ENCODE measurements at regions not wholly inside any gene's neighbourhood (a gene's known extent, or its start where the extent isn't known, plus 50 kb on each side); places are given as distances from the start of the nearest gene placed in this dataset.

GRCh38 chr10:107496594-107496993 is 332.1 kb upstream of the SORCS1 start:
- no peaks in the 10 kb centered on the region for H3K36me3 ChIP-seq (ENCODE audit: low read depth)
- ATAC-seq (ENCODE audit: low read depth) (no peak), DNase-seq (ENCODE audit: low spot score) (no peak)
- no peaks in the 10 kb centered on the region for H3K9me3 ChIP-seq (ENCODE audit: severe bottlenecking)
- no peak overlapping the region for H3K27ac ChIP-seq (ENCODE audit: poor library complexity, severe bottlenecking)
- H3K4me3 ChIP-seq (ENCODE audit: severe bottlenecking), result no peak overlapping the region
- TF ChIP-seq CTCF (IDR thresholded peaks at IDR 0.05; ENCODE audit: poor library complexity, severe bottlenecking), result no peak
- no peaks in the 10 kb centered on the region for H3K4me1 ChIP-seq (ENCODE audit: insufficient read depth, poor library complexity, severe bottlenecking)
- no peaks in the 10 kb centered on the region for H3K27me3 ChIP-seq (ENCODE audit: insufficient read depth, poor library complexity, severe bottlenecking)

GRCh38 chr10:107492389-107492788 is 327.9 kb upstream of the SORCS1 start:
- Histone ChIP-seq H3K36me3 (ENCODE audit: low read depth) (no peaks in the 10 kb centered on the region), H3K27me3 (ENCODE audit: insufficient read depth, poor library complexity, severe bottlenecking) (no peaks in the 10 kb centered on the region), H3K4me1 (ENCODE audit: insufficient read depth, poor library complexity, severe bottlenecking) (no peaks in the 10 kb centered on the region), H3K27ac (ENCODE audit: poor library complexity, severe bottlenecking) (no peak overlapping the region), H3K9me3 (ENCODE audit: severe bottlenecking) (no peaks in the 10 kb centered on the region), H3K4me3 (ENCODE audit: severe bottlenecking) (no peak overlapping the region)
- ATAC-seq (ENCODE audit: low read depth) (no peak), DNase-seq (ENCODE audit: low spot score) (no peak)
- no peak for TF ChIP-seq CTCF (IDR thresholded peaks at IDR 0.05; ENCODE audit: poor library complexity, severe bottlenecking)

GRCh38 chr10:107490389-107490788 is 325.9 kb upstream of the SORCS1 start:
- H3K27me3 ChIP-seq (ENCODE audit: insufficient read depth, poor library complexity, severe bottlenecking), result no peaks in the 10 kb centered on the region
- no peak overlapping the region for H3K27ac ChIP-seq (ENCODE audit: poor library complexity, severe bottlenecking)
- no peak for TF ChIP-seq CTCF (IDR thresholded peaks at IDR 0.05; ENCODE audit: poor library complexity, severe bottlenecking)
- H3K9me3 ChIP-seq (ENCODE audit: severe bottlenecking), result no peaks in the 10 kb centered on the region
- H3K36me3 ChIP-seq (ENCODE audit: low read depth), result no peaks in the 10 kb centered on the region
- ATAC-seq (ENCODE audit: low read depth) (no peak), DNase-seq (ENCODE audit: low spot score) (no peak)
- no peaks in the 10 kb centered on the region for H3K4me1 ChIP-seq (ENCODE audit: insufficient read depth, poor library complexity, severe bottlenecking)
- H3K4me3 ChIP-seq (ENCODE audit: severe bottlenecking), result no peak overlapping the region

GRCh38 chr10:107487284-107487683 is 322.8 kb upstream of the SORCS1 start:
- DNase-seq (ENCODE audit: low spot score) (no peak), ATAC-seq (ENCODE audit: low read depth) (peak; percentile 50; the same call in 2 of the 3 replicates)
- Histone ChIP-seq H3K9me3 (ENCODE audit: severe bottlenecking) (no peaks in the 10 kb centered on the region), H3K27ac (ENCODE audit: poor library complexity, severe bottlenecking) (no peak overlapping the region), H3K27me3 (ENCODE audit: insufficient read depth, poor library complexity, severe bottlenecking) (no peaks in the 10 kb centered on the region), H3K4me1 (ENCODE audit: insufficient read depth, poor library complexity, severe bottlenecking) (no peaks in the 10 kb centered on the region), H3K4me3 (ENCODE audit: severe bottlenecking) (no peak overlapping the region), H3K36me3 (ENCODE audit: low read depth) (no peaks in the 10 kb centered on the region)
- no peak for TF ChIP-seq CTCF (IDR thresholded peaks at IDR 0.05; ENCODE audit: poor library complexity, severe bottlenecking)

GRCh38 chr10:107485019-107485418 is 320.5 kb upstream of the SORCS1 start:
- Histone ChIP-seq H3K4me3 (ENCODE audit: severe bottlenecking) (no peak overlapping the region), H3K4me1 (ENCODE audit: insufficient read depth, poor library complexity, severe bottlenecking) (no peaks in the 10 kb centered on the region), H3K27ac (ENCODE audit: poor library complexity, severe bottlenecking) (no peak overlapping the region), H3K9me3 (ENCODE audit: severe bottlenecking) (no peaks in the 10 kb centered on the region), H3K36me3 (ENCODE audit: low read depth) (no peaks in the 10 kb centered on the region), H3K27me3 (ENCODE audit: insufficient read depth, poor library complexity, severe bottlenecking) (no peaks in the 10 kb centered on the region)
- DNase-seq (ENCODE audit: low spot score) (no peak), ATAC-seq (ENCODE audit: low read depth) (no peak)
- TF ChIP-seq CTCF (IDR thresholded peaks at IDR 0.05; ENCODE audit: poor library complexity, severe bottlenecking), result no peak
